Stimulated activated CD8-positive, alpha-beta memory T cell treated with anti-CD3 and anti-CD28 coated beads, Interleukin-12 subunit alpha, Interleukin-12 subunit beta, amount 100 ng/mL, for 24 hours (primary cell): ENCODE measurements at regions not wholly inside any gene's neighbourhood (a gene's known extent, or its start where the extent isn't known, plus 50 kb on each side); places are given as distances from the start of the nearest gene placed in this dataset.

Experiments used
- DNase-seq: peaks from one replicate; pipeline ENCODE4 v3.0.0-alpha.2; 2020; ENCODE audit errors: extremely low read depth

DNA sequence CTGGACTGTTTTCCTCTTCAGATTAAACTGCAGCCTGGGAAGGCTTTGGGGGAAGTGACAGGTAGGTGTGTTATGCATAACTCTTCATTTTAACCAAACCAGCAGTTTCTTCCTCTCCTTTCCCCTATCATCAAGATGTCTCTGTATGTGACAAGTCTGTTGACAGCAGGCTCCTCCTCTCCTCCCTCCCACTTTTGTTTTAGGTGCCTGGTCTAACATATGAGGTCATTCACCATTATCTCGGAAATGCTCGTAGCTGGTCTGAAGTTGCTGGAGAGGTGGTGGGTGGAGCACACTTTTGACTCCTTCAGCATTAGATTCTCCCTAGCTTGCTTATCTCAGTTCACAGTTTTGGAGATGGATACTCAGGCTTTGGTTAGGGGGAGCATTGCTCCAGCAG lies 571.0 kb upstream of the EEF2KMT start:
- DNase-seq = no peak

DNA sequence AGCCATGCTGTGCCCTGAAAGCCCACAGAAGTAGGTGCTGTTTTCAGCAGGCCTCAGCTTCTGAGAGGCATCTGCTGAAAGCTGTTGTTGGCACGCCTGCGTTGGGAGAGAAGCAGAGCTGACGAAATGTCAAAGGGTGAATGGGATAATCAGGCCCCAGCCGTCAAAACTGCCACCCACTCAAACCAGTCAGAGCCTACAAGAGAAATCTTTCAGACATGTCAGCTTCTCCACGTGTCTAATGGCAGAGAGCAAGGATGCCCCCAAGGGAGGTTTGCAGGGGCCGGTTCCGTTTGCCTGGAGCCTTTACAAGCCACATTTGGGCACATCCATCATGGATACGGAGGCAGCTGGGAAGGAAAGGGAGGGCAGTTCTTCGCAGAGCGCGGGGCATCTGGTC lies 568.2 kb upstream of the EEF2KMT start:
- no peak for DNase-seq

- DNase-seq = no peak
Measured at GRCh38 chr16:5653789-5654188, 556.2 kb upstream of the EEF2KMT start.

DNA sequence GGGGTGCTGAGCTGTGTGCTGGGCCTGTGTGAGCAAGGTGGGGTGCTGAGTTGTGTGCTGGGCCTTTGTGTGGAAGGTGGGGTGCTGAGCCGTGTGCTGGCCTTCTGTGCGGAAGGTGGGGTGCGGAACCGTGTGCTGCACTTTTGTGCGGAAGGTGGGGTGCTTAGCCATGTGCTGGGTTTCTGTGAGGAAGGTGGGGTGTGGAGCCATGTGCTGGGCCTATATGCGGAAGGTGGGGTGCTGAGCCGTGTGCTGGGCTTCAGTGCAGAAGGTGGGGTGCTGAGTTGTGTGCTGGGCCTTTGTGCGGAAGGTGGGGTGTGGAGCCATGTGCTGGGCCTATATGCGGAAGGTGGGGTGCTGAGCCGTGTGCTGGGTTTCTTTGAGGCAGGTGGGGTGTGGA lies 555.4 kb upstream of the EEF2KMT start:
- DNase-seq = no peak

DNA sequence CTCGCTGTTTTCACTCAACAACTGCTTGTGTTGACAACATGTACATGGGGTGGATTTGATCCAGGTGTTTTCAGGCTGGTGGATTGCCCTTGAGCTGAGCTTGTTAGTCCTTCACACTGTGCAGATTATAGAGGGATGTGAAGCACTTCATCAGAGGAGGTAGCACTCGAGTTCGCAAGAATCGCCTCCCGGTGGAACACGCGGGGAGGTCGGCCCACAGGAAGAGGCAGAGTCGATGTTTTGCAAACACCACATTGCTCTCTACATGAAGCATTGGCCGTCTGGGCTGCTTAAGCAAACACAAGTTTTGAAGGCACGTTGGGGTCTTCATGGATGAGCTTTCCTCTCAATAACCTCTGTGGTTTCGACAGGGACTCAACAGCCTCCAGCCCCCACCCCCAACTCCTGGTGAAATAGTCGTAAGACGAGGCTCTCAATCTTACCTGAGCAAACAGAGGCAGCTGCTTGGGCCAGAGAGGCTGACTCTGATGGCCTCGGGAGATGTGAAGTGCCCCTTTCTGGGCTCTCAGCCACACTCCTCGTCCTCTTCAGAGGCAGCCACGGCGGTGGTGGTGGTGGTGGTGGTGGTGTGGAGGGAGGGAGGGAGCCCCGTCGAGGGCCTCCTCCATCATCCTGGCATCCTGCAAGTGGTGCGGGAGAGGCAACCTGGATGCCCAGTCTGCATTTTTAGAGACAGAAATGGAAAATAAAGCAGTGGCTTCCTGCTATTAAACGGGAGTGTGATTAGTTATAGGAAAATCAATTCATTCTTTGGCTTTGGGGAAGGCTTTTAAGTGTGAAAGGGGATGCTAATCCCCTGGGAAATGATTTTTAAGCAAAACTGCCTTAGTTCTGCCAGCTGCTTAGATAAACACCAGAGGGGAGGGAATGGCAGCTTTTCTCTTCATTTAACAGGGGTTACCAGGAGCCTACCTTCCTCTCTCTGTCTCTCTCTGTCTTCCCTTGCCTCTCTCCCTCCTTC lies 552.5 kb upstream of the EEF2KMT start:
- DNase-seq = no peak

GRCh38 chr16:5647051-5647450 lies 549.5 kb upstream of the EEF2KMT start:
- no peak for DNase-seq

GRCh38 chr16:5643855-5644531 lies 546.4 kb upstream of the EEF2KMT start:
- no peak for DNase-seq

- no peak for DNase-seq
Measured at GRCh38 chr16:5642436-5642835, 544.8 kb upstream of the EEF2KMT start.

DNA sequence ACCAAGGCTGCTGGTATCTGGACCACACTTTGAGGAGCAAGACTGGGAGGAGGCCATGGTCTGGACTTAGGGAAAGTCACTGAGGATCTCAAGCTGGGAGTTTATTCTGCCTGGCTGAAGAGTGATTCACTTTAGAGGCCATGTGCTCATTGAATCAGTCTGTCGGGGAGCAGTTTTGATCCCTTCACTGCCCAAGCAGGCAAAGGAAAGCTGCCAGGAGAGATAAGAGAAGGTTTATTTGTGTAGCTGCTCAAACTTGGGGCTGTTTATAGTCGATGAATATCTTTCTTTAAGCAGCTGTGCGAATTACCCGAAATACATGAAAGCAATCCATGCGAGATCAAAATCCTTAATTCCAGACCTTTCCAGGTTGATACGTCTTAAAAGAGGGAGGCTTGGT lies 544.4 kb upstream of the EEF2KMT start:
- DNase-seq = no peak

- DNase-seq = no peak
Measured at GRCh38 chr16:5640883-5641282, 543.3 kb upstream of the EEF2KMT start.

DNA sequence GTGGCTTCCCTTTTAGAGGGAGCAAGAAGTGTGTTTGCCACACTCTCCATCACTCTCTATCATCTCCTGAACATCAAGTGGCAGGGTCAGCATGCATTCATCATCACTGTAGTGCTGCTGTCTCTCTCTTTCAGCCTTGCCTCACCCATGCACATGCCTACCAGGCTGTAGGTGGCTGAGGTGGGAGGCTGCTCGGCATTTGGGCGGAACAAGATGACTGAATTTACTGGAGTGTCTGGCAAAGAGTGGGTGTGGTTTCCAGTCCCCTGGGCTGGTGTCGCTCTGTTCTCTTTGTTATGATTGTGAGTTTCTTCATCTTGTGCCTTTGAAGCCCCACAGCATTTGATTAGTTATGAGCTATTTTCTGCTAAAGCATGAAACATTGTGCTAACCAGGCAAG lies 541.9 kb upstream of the EEF2KMT start:
- no peak for DNase-seq

GRCh38 chr16:5635331-5635730 lies 537.7 kb upstream of the EEF2KMT start:
- DNase-seq = no peak

DNA sequence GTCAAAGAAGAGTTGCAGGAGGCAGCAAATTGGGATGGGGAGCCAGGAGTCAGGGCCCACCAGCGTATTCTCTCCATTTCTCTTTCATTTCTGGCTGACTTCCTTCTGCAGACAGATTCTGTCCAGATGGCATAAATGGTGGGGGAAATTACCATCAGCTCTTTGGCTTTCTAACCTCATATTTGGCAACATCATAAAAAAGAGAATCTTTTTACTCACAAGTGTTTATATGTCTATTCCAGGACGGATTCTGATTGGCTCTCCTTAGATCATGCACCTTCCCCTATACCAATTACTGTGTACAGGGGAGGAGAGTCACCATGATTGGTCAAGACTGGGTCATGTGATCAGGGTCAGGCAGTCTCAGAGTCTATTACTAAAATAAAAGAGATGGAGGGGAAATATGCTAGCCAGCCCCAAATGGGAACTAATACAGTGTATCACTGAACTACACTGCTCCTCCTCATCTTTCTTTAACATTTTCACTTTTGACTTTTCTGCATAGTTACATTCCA lies 537.1 kb upstream of the EEF2KMT start:
- DNase-seq = no peak

- DNase-seq = no peak
Measured at GRCh38 chr16:5633845-5634440, 536.3 kb upstream of the EEF2KMT start.

- DNase-seq = no peak
Measured at GRCh38 chr16:5622234-5622884, 524.8 kb upstream of the EEF2KMT start.

GRCh38 chr16:5621826-5622225 lies 524.2 kb upstream of the EEF2KMT start:
- no peak for DNase-seq

GRCh38 chr16:5619304-5619703 lies 521.7 kb upstream of the EEF2KMT start:
- no peak for DNase-seq

DNA sequence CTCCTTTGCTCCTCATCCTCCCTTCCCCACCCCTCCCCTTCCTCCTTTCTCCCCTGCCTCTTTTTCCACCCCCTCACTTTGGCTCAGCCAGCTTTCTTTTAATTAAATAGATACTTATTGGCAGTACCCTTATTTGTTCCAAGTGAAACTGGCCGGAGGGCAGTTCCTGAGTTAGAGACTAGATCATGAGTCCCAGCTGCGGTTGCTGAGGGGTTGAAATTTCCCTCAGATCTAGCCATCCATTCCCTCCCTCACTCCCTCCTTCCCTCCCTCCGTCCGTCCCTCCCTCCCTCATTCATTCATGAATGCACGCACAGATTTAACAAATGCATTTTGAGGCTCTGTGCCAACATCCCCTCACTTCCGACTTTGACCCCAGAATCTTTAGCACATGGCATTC lies 519.2 kb upstream of the EEF2KMT start:
- no peak for DNase-seq

DNA sequence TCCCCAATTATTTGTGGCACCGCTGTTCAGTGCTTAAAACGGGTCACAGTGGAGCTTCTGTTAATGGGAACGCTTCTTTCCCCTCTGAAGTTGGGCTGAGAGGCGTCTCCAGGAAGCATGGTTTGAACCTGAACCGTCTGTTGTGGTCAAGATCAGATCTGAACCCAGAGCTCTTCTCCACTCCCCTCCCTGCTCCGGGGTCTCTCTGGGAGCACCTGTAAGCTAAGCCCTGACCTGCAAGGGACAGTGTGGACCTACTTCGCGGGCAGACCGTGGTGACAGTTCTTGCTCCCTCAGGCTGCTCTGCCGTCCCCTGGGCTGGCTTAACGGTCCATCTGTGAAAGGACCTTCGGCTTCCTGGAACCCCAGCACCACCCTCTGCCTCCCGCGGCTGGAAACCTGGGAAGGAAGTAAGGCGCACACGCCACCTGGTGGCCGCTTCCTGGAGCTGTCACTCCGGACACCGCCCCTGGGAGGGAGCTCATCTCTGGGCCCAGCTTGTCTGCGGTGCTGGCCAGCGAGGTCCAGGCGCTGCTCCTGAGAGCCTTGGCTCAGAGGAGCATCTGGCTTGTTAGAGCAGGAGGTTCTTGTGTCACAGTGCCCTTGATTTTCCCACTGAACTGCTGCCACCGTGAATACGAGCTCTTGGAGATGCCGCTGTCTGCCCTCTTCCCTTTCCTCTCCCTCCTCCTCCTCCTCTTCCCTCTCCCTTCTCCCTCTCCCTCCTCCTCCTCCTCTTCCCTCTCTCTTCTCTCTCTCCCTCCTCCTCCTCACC lies 518.5 kb upstream of the EEF2KMT start:
- no peak for DNase-seq

DNA sequence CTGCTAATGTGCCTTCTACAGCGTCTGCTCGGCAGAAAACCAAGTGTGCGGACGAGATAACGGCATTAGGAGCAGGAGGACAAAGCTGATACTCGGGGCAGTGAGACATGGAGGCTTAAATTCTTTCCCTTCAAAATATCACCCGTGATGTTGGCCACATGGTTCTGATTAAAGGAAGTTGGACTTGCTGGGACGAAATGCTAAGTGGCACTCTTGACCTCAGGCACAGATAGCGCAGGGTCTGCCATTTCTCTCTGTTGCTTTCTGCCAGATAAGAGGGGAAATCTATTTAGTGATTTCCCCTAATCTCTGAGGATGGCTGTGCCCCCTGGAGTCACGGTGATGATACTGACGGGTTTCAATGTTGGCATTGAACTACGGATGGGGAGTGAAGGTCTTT lies 509.6 kb upstream of the EEF2KMT start:
- DNase-seq = no peak

DNA sequence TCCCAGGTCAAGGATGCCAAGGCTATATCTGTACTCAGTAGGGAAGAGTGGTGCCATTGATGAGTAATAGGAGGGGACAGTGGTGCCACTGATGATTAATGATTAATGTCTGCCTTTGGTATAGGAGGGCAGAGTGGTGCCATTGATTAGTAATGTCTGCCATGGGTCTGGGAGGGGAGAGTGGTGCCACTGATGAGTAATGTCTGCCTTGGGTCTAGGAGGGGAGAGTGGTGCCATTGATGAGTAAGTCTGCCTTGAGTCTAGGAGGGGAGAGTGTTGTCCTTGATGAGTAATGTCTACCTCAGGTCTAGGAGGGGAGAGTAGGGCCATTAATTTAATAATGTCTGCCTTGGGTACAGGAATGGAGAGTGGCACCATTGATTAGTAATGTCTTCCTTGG lies 507.8 kb upstream of the EEF2KMT start:
- DNase-seq = no peak
